DLD1 (cell line): ENCODE measurements at regions not wholly inside any gene's neighbourhood (a gene's known extent, or its start where the extent isn't known, plus 50 kb on each side); places are given as distances from the start of the nearest gene placed in this dataset.
"Not testable (repeated sequence)": the region's sequence is repeated elsewhere in the genome, so short reads cannot be mapped to it uniquely, and the experiment has no call there.

Experiments used
- in situ Hi-C: cut with HindIII; loops from 2 replicates; pipeline ENCODE4 v1.10.0; 2017; ENCODE audit warnings: low sequenced_read_pairs

DNA sequence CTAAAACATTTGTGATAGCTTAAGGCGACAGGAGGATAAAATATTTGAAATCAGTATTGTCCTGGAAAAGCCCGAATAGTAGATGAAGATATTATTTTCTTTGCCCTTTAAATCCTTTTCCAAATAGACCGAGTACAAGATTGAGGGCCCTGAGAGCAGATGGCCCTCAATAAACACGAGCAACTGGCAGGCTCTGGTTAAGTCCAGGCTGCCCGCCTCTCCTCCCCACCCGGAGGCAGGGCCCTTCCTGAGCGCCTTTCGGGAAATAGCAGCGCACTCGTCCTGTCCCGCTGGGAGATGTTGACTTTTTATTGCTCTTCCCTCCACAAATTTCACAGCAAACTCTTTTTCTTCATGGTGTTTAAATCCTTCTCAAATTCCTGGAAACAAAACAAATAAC lies 50.8 kb upstream of the MAX start:
- in situ Hi-C loops, result no loop called here

DNA sequence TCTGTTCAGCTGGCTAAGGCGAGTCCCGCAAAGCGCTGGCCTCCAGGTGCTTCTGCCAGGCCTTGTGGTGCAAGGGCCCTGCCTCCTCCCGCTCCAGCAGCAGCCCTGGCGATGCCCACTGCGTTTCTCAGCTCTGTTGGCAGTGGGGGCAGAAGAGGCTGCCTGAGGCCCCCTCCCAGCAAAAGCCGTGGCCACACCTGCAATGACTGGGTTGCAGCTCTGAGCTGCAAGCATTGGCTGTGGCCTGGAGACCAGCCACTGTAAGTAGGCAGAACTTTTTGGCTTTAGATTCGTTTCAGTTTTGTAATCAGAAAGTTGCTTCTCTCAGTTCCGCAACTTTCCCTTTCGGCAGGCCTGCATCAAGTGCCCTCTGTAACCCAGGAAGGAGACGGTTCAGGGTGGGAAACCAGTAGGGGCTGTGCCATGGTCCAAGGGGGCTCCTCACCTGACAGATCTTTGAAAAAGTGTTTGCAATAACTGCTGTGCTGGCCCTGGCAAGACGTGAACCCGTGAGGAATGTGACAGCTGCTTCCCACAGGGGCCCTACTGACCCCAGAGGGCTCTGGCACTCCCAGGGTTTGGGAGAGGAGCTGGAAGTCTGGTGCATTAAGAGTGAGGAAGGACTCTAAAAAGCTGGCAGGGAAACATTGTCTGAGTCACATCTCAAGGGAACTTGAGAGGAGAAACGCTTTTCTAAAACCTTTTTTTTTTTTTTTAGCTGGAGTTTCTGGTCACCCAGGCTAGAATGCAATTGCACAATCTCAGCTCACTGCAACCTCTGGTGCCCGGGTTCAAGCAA lies 54.5 kb upstream of the MAX start:
- in situ Hi-C loops, result no loop called here

DNA sequence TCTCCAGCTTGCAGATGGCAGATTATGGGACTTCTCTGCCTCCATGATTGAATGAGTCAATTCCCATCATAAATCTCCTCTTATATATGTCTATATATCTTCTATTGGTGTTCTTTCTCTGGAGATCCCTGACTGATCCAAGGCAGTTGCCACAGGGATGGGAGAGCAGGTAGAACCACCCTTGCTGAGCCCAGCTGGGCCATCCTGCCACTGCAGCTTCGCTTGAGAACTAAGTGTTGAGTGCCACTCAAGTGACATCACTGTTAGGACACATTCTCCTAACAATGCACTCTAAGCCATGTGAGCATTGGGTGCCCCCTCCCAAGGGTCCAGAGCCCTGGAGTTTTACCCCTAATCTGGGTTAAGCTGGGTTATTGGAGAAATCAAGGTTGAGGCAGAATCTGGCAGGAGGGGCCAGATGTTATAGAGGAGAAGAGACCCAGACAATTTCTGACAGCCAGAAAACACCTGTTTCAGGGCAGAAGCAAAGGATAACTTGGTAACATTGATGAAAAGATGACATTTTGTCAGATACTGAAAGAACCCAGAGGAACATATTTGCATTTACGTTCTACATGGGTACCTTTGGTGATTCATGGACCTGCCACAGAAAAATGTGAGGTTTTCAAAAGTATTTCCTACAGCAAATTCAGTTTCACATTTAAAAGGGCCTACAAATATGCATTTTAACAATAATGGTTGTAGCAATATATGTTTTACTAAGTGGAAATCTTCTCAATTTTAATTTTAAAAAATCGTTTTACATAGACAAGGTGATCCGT lies 57.2 kb upstream of the MAX start:
- in situ Hi-C loops, result no loop called here

DNA sequence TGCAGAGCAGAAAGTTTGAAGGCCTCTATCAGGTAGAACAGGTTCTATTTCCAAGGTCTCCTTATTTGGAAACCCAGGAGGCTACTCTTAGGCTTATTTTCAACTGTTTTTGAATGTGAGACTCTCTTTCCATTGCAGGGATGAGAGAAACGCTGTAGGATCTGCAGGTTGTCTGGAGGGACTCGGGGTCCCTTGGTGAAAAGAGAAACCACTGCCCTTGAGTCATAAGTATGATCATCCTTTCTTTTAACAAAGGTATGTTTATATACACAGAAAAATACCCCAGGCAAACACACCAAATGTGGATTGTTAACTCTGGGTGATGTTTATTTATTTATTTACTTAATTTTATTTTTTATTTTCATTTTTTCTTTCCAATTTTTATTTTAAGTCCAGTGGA lies 57.8 kb upstream of the MAX start:
- in situ Hi-C loops, result no loop called here

DNA sequence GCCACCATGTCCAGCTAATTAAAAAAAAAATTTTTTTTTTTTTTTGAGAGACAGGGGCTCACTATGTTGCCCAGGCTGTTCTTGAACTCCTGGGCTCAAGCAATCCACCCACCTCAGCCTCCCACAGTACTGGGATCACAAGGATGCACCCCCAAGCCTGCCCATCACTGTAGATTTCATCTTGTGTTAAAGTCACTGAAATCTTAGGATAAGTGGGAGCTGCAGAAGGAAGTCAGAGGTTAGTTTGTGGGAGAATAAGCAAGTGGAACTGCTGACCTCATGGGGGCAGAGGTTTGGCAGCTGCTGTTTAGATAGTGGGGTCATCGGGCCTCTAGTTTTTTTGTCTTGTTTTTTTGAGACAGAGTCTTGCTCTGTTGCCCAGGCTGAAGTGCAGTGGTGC lies 59.7 kb upstream of the MAX start:
- in situ Hi-C loops, result no loop called here

DNA sequence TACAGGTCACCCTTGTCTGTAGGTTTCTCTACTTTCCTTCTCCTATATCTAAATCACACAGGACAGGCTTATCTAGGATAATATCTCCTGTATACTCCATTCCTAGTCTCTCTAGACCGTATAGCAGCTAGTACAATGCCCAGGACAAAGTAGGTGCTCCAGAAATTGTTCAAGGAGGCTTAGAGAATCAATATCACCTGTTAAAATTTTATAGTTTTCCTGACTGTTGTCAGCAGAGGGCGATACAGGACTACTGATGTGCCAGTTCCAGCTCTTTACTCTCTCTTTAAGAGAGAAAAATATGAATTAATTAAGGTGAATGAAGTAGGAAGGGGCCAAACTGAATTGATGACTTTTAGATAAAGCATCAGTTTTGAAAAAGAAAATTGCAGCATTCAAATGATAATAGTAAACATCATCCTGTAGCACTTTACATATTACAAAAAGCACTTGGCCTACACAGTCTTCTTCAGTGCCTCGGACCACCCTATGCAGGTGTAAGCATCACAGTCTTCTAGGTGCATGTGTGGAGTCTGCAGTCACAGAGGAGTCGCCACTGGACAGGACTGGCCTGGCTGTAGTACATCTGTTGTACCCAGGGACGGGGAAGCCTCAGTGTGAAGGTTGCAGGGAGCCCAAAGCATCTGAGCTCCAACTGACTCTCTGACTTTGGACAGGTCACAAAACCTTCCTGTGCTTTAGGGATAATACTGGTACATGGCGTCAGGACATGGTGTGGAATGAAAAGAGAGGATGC lies 61.9 kb upstream of the MAX start:
- in situ Hi-C loops, result no loop called here

DNA sequence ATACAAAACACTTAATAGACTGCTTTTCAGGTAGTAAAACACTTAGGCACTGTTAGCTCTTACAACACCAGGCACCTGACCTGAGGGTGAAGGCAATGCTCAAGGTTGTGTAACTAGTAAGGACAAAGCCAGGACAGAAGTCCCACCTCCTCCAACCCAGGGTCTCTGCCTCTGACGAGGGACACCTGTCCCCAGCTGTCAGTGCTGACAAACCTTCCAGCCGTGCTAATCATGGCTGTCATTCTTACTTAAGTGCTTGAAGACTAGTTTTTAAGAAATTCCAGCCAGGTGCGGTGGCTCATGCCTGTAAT lies 62.5 kb upstream of the MAX start:
- in situ Hi-C loops, result no loop called here

DNA sequence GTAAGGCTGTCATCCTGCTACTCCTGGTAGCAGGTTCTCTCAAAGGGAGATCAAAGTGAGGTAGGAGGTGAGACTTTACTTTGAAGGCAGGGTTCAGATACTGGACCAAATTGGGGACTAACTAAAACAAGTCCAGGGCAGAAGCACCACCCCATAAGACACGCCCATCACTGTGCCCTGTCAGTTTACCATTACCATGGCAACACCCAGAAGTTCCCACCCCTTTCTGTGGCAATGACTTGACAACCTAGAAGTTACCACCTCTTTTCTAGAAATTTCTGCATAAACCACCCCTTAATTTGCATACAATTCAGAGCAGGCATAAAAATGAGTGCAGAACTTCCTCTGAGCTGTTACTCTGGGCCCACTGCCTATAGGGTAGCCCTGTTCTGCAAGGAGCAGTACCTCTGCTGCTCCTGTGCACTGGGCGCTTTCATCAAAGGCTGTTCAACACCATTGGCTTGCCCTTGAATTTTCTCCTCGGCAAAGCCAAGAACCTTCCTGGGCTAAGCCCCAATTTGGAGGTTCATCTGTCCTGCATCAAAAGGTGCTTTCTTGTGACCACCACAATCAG lies 64.8 kb upstream of the MAX start:
- in situ Hi-C loops, result no loop called here

DNA sequence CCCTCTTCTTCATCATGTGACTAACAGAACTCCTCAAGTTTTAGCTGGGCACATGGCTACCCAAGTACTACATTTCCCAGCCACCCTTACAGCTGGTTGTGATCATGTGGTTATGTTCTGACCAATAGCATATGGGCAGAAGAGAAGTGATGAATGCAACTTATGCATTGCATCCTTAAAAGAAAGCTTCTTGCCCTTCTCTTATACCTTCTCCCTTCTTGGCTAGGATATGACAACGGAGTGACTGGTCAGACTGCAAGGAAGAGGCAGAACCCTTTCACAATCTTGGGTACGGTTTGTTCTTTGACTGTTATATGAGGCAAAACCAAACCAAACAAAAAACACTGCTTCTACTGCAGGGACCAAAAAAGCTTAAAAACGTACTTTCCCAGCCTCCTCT lies 66.5 kb upstream of the MAX start:
- in situ Hi-C loops, result no loop called here

DNA sequence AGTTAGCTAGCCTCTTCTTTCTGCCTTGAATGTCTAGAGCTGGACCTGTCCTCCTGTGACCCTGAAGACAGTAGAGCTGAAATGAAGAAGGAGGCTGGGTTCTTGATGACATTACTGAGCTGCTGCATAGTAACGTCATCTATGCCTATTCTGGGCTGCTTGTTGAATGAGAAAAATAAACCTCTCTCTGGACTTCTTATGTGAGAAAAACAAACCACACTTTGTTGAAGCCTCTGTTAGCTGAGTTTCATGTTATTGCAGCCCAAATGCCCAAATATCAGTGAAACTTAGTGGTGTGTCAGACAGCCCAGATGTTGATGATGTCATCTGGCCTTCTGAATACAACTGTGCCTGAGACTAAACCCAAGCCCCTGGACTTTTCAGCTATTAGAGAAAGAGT lies 67.0 kb upstream of the MAX start:
- in situ Hi-C loops, result no loop called here

DNA sequence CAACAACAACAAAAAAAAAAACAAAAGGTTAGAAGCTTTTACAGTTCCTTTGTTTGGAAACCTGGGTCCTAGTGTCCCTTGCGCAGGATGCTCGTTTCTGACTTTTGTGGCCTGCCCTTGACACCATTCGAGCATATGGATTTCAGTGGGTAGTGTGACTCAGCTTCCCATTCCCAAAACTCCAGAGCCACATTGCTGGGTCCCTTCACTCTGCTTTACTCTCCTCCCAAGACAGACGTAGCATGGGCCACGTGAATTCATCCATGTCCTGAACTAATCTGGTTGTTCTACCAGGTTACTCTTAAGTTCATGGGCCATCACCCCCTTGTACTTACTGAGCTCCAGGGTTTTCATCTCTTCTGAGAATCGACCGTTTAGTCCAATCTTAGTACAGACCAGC lies 68.0 kb upstream of the MAX start:
- in situ Hi-C loops, result no loop called here

DNA sequence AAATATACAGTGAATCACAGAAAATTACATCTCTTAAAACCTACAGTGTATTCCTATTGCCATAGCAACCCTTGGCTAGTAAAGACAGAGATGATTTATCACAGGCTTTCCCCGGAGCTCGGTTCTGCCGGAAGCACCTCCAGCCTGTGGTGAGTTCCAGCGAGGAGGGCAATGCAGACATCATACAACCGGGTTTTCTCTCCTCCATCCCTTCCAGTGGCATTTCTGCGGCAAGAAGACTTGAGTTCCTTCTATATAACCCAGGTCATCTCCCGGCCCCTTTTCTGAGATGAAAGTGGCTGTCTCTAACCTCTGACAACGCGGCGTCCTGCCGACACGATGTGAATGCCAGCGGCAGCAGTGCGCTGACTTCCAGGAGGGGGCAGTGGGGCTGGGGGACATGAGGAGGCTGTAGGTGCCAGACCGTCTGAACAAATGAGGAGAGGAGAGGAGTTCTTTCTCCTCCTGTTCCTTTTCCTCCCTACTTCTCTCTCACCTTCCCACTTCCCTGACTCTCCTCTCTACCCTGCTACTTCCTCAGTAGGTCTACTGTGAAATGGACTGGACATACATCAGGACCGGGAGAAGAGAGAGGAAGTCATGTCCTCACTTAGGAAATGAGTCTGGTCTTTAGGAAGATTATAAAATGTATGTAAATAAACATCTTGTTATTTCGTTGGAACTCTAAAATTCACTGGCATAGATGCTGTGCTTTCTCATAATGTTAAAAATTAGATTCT lies 68.6 kb upstream of the MAX start:
- in situ Hi-C loops, result no loop called here

DNA sequence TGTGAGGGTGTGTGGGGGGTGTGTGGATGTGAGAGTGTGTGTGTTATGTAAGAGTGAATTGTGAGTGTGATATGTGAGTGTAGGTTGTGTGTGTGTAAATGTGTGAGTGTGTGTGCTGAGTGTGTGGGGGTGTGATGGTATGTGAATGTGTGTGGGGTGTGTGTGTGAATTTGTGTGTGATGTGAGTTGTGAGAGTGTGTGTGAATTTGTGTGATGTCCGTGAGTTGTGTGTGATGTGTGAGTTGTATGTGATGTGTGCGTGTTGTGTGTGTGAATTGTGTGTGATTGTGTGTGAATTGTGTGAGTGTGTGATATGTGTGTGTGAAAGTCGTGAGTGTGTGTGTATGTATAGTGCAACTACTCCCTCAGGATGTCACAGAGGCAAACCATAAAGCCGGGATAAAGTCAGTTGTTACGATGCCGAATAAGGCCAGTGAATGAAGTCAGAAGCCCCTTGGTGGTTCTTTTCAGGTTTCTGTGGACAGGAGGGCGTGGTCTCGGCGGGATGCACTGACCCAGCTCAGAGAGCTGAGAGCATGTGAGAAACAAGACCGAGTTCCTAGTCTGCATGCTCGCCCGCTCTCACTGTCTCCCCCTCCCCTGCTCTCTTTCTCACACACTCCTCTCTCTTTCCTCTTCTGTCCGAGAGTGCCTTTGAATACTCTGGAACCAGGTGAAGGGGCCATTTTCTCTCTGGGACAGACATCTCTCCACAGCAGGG lies 71.8 kb upstream of the MAX start:
- in situ Hi-C loops, result no loop called here

DNA sequence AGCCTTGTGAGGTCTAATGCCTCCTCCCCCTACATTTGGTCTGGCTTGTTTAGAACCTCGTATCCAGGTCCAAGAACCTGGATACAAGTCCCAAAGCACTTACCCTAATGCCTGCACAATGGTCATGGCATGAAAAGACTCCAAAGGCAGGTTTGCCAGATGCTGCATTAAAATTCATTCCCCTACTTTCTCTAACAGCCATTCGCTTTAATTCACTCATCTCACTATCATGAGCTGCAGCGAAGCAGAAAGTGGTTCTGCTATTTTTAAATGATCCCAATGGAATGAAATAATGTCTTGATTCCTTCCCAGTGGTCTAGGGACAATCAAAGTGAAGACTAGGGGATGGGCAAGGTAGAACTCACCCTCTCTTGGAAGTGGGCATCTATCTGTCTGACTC lies 72.5 kb upstream of the MAX start:
- in situ Hi-C loops, result no loop called here

DNA sequence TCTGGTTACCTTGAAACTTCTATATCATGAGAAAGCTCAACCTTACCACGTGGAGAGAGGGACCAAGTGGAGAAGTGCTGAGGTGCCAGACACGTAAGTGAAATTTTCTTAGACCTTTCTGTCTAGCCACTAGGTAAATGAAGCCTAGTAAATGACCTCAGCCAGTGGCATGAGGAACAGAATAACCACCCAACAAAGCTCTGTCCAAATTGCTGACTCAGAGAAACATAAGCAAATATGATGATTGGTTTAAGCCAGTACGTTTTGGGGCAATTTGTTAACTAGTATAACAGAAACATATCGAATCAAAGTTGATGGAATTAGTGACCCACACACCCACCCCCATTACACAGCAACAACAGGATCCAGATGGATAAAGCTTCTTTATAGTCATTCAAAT lies 75.2 kb upstream of the MAX start:
- in situ Hi-C loops, result no loop called here

DNA sequence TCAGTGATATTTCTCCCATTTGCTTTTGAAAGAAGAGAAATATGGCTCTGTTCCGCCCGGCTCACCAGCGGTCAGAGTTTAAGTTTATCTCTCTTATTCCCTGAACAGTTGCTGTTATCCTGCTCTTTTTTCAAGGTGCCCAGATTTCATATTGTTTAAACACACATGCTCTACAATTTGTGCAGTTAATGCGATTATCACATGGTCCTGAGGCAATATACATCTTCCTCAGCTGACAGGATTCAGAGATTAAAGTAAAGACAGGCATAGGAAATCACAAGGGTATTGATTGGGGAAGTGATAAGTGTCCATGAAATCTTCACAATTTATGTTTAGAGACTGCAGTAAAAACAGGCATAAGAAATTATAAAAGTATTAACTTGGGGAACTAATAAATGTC lies 76.9 kb upstream of the MAX start:
- in situ Hi-C loops, result not testable (repeated sequence)

DNA sequence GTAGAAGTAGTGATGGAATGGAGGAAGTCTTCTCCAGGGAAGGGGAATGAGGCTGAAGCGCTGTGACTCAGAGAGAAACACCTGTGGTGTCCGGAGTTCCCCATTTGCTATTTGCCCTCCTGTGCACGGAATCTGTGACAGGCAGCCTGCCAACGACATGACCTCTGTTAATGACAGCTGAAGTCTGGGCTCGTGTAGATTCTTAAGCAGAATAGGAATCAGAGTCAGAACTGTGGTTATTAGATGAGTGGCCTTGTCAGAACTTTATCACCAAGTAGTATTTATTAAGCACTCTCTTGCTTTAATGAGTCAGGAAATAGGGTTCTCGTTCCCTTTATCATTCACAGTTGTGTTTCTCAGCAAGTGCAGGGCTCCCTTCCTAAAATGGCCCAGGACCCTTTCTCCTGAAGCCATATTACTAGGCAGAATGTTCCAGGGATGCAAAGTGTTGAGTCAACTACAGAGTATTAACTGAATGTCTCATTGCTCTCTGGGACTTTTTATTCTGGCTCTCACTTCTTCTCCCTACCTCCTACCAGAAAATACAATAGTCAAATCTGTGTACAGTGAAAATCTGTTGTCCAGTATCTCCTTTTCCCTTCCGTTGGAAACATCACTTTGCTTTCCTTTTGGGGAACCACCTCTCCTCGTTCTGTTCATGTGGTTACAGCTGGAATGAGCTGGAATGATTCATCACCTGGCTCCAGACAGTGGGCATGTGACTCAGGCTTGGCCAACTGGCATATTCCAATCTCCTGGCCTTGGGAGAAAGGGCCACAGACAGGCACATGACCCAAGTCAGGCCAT lies 77.8 kb upstream of the MAX start:
- in situ Hi-C loops, result no loop called here

DNA sequence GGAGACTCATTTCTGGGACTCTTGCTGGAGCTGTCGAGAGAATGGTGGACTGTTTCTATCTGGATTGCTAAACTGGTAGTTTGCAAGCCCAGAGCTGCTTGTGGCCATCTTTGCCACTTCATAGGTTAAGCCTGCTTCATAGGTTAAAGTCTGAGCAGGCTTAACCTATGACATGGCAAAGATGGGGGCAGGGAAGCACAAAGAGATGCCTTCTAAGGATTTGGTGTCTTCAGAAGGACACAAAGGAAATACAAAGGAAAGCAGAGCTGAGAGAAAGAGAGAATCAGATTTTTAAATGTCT lies 78.4 kb upstream of the MAX start:
- in situ Hi-C loops, result no loop called here

DNA sequence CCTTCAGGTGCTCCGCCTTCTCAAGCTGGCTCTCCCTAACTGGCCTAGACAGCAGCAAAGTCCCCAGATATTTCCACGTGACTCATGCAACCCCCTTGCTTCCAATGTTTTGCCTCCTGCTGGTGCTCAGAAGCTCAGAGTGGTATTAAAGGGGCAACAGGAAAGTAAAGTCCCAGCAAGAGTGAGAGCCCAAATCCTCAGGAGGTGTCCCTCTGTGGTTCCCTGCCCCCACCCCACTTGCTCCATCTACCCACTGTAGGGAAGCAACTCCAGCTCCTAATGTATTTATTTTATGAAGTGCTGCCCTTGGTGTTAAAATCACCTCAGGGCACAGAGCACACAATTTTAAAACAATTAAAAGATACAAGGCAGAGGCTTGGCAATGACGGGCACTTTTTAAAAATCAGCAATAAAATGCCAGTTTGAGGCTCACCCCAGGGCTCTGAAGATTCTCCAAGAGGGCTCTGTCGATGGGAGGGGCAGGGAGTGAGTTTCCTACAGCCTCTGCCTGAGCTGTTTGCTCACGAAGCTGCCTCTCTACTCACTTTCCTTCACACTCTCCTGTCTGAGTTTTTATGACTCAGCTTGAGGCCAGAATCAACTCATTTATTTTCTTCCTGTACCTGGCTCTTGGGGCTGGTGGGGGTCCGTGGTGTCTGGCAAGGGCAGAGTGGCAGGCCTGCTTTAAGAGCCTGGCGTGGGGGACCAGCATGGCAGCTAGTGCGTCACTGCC lies 81.9 kb upstream of the MAX start:
- in situ Hi-C loops, result no loop called here
